Panc1 (cell line): ENCODE measurements at regions not wholly inside any gene's neighbourhood (a gene's known extent, or its start where the extent isn't known, plus 50 kb on each side); places are given as distances from the start of the nearest gene placed in this dataset.

Source experiments
- POLR2AphosphoS5 ChIP-seq: IDR thresholded peaks from 2 replicates; pipeline ENCODE4 v1.6.1; 2012; ENCODE audit warnings: mild to moderate bottlenecking, low read depth, low read length, moderate library complexity
- SIN3A ChIP-seq: IDR thresholded peaks from 2 replicates; pipeline ENCODE4 v1.6.1; 2012; ENCODE audit warnings: low read depth, mild to moderate bottlenecking, low read length, moderate library complexity, borderline replicate concordance; ENCODE audit not compliant: insufficient read depth
- TCF7L2 ChIP-seq: IDR thresholded peaks from 2 replicates; pipeline ENCODE4 v1.6.1; 2011; ENCODE audit warnings: mild to moderate bottlenecking, low read depth, low read length, inconsistent platforms
- TF ChIP-seq, protein P1 (sequence below): fragments of 450-650 bp; IDR thresholded peaks from 2 replicates; pipeline ENCODE4 v1.5.1; 2017; ENCODE audit warnings: mild to moderate bottlenecking
- TF ChIP-seq, protein P2 (sequence below), 2 experiments: IDR thresholded peaks; 2 replicates each; pipeline ENCODE4 v1.6.1; 2011 to 2012; ENCODE audit warnings: low read depth in 2 of 2, control low read depth in 1 of 2, low read length in 1 of 2, mild to moderate bottlenecking in 1 of 2, moderate library complexity in 1 of 2; ENCODE audit not compliant: insufficient read depth in 1 of 2

DNA sequence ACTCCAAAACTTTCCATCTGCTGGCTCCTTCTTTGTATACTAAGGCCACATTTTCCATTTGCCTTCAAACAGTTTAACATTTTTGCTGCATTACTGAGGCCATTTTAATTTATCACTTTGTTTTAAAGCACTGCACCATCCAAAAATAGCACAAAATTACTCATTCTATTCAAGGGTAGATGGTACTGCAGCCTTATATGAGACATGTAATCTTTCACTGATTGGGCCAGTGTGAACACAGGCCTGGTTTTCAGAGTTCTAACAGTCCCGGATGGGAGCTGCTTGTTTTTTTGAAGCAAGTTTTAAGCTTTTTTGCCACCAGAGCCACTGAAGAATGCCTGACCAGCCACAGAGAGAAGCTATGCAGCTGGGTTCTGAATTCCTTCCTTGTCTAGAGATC lies 172.3 kb upstream of the TSC22D2 start:
- TF ChIP-seq, protein P1, sequence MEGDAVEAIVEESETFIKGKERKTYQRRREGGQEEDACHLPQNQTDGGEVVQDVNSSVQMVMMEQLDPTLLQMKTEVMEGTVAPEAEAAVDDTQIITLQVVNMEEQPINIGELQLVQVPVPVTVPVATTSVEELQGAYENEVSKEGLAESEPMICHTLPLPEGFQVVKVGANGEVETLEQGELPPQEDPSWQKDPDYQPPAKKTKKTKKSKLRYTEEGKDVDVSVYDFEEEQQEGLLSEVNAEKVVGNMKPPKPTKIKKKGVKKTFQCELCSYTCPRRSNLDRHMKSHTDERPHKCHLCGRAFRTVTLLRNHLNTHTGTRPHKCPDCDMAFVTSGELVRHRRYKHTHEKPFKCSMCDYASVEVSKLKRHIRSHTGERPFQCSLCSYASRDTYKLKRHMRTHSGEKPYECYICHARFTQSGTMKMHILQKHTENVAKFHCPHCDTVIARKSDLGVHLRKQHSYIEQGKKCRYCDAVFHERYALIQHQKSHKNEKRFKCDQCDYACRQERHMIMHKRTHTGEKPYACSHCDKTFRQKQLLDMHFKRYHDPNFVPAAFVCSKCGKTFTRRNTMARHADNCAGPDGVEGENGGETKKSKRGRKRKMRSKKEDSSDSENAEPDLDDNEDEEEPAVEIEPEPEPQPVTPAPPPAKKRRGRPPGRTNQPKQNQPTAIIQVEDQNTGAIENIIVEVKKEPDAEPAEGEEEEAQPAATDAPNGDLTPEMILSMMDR: no peak
- TF ChIP-seq POLR2AphosphoS5 (no peak), TCF7L2 (no peak), SIN3A (no peak)
- TF ChIP-seq, protein P2, sequence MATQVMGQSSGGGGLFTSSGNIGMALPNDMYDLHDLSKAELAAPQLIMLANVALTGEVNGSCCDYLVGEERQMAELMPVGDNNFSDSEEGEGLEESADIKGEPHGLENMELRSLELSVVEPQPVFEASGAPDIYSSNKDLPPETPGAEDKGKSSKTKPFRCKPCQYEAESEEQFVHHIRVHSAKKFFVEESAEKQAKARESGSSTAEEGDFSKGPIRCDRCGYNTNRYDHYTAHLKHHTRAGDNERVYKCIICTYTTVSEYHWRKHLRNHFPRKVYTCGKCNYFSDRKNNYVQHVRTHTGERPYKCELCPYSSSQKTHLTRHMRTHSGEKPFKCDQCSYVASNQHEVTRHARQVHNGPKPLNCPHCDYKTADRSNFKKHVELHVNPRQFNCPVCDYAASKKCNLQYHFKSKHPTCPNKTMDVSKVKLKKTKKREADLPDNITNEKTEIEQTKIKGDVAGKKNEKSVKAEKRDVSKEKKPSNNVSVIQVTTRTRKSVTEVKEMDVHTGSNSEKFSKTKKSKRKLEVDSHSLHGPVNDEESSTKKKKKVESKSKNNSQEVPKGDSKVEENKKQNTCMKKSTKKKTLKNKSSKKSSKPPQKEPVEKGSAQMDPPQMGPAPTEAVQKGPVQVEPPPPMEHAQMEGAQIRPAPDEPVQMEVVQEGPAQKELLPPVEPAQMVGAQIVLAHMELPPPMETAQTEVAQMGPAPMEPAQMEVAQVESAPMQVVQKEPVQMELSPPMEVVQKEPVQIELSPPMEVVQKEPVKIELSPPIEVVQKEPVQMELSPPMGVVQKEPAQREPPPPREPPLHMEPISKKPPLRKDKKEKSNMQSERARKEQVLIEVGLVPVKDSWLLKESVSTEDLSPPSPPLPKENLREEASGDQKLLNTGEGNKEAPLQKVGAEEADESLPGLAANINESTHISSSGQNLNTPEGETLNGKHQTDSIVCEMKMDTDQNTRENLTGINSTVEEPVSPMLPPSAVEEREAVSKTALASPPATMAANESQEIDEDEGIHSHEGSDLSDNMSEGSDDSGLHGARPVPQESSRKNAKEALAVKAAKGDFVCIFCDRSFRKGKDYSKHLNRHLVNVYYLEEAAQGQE (IDR thresholded peaks at IDR 0.05; ENCODE audit: insufficient read depth in 1 of 2, low read depth in 2 of 2, low read length in 1 of 2): no peak
